Transverse colon (tissue), 4 donors: ENCODE measurements at regions not wholly inside any gene's neighbourhood (a gene's known extent, or its start where the extent isn't known, plus 50 kb on each side); places are given as distances from the start of the nearest gene placed in this dataset.

Experiments used
- DNase-seq: peaks from one replicate; pipeline ENCODE4 v3.0.0-alpha.2; 2019
- H3K27ac ChIP-seq, 4 donors: fragments of 200-600 bp; sonication (generic); 2 replicates each; pipeline ENCODE4 v1.5.1; 2016 to 2018; ENCODE audit warnings: inconsistent platforms in 4 of 4
- H3K27me3 ChIP-seq: fragments of 200-600 bp; sonication (generic); 2 replicates; pipeline ENCODE4 v1.5.1; 2017; ENCODE audit warnings: inconsistent platforms
- H3K36me3 ChIP-seq, 4 donors: fragments of 200-600 bp; sonication (generic); 2 replicates each; pipeline ENCODE4 v1.5.1; 2017 to 2019; ENCODE audit warnings: inconsistent platforms in 4 of 4
- H3K4me1 ChIP-seq, 4 donors: fragments of 200-600 bp; sonication (generic); 2 replicates each; pipeline ENCODE4 v1.5.1; 2017 to 2020; ENCODE audit warnings: inconsistent platforms in 4 of 4
- H3K4me3 ChIP-seq, 4 donors: fragments of 200-600 bp; sonication (generic); 1 replicate in 1 of 4; 2 replicates in 3 of 4; pipeline versions ENCODE4 v1.5.1 to v1.6.1; 2017 to 2019; ENCODE audit warnings: inconsistent platforms in 4 of 4
- H3K9me3 ChIP-seq, 2 donors: fragments of 200-600 bp; sonication (generic); 2 replicates each; pipeline ENCODE4 v1.5.1; 2017 to 2019; ENCODE audit warnings: inconsistent platforms in 2 of 2
- EP300 ChIP-seq: sonication (generic); formaldehyde crosslinking; IDR thresholded peaks from one replicate; pipeline ENCODE4 v1.6.1; 2017; ENCODE audit warnings: antibody characterized with exemption, low read depth
- POLR2A ChIP-seq: fragments of 450-650 bp; IDR thresholded peaks from one replicate; pipeline ENCODE4 v1.6.1; 2016; ENCODE audit warnings: antibody characterized with exemption, mild to moderate bottlenecking, moderate library complexity
- POLR2AphosphoS5 ChIP-seq, 3 donors: sonication (generic); formaldehyde crosslinking; IDR thresholded peaks; one replicate each; pipeline ENCODE4 v1.6.1; 2016; ENCODE audit warnings: antibody characterized with exemption in 3 of 3
- WGBS, 2 donors: methylation state at CpG; one replicate each; pipeline ENCODE4 v1.1.5; 2018; ENCODE audit warnings: low coverage in 1 of 2; 5-methylcytosine and 5-hydroxymethylcytosine counted together
- in situ Hi-C, 4 donors: fragments of 200-750 bp; cut with MboI; loops; one replicate each; pipeline versions ENCODE4 v1.15.0 to v1.15.1; 2017; ENCODE audit warnings: low sequenced_read_pairs in 3 of 4, low pct_ligation_motif_present in 1 of 4, low pct_unique_long_range_greater_than_20kb in 1 of 4
- intact Hi-C: fragments of 100-400 bp; cut with DNase I; formaldehyde crosslinking; loops from one replicate; pipeline ENCODE4 v1.15.1; 2023; ENCODE audit warnings: low total_unique reads
- TF ChIP-seq, protein P1 (sequence below), 5 experiments: fragments of 200-600 bp in 3 of 5; fragments of 450-650 bp in 2 of 5; sonication (generic) in 3 of 5; IDR thresholded peaks; 1 replicate in 2 of 5; 2 replicates in 3 of 5; pipeline ENCODE4 v1.5.1; 2016 to 2017; ENCODE audit warnings: antibody characterized with exemption in 5 of 5, inconsistent platforms in 3 of 5, mild to moderate bottlenecking in 2 of 5, moderate library complexity in 1 of 5

DNA sequence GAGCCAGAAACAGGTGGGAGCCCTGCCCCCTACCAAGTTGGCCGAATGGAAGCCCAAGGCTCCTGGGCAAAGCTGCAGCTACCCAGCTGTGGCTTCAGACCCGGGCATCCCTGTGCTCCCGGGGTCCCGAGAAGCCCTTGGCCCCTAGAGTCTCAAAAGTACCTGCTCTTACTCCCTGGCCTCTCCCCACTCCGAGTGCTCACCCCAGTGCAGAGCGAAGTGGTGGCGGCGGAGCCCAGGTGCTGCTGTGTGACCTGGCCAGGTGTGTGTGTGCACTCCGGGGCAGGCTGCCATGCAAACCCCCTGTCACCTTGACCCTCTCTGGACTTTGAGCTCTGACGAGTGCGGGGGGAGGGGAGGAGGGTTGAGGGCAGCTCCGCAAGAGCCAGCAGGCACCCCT, 493.8 kb upstream of the MANEA start:
- 85% methylated on average over 12 of the region's 12 CpGs; no CpG with 5 or more reads in 1 of the 2 donors for WGBS, 2 donors
- intact Hi-C loops: no loop called here
- no peak for DNase-seq

DNA sequence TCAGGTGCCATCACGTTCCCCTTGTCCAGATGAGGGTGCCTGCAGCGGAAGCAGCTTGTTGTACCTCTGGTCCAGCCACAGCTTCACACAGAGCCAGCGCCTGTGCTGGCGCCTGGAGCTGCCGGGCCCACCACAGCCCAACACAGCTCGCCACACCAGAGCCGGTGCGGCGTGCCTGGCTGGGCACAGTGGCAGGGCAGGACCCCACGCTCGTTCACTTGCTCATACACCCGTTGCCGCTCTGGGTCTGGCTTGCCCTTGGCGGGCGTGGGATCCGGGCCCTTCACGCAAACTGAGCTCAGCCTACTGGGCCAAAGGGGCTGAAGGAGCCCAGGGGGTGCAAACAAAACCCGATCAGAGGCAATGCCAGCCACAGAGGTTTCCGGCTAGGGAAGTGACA, 492.5 kb upstream of the MANEA start:
- no peak overlapping the region for H3K4me3 ChIP-seq
- TF ChIP-seq POLR2A (no peak), POLR2AphosphoS5 (IDR thresholded peaks at IDR 0.05) (no peak), EP300 (no peak)
- TF ChIP-seq, protein P1, sequence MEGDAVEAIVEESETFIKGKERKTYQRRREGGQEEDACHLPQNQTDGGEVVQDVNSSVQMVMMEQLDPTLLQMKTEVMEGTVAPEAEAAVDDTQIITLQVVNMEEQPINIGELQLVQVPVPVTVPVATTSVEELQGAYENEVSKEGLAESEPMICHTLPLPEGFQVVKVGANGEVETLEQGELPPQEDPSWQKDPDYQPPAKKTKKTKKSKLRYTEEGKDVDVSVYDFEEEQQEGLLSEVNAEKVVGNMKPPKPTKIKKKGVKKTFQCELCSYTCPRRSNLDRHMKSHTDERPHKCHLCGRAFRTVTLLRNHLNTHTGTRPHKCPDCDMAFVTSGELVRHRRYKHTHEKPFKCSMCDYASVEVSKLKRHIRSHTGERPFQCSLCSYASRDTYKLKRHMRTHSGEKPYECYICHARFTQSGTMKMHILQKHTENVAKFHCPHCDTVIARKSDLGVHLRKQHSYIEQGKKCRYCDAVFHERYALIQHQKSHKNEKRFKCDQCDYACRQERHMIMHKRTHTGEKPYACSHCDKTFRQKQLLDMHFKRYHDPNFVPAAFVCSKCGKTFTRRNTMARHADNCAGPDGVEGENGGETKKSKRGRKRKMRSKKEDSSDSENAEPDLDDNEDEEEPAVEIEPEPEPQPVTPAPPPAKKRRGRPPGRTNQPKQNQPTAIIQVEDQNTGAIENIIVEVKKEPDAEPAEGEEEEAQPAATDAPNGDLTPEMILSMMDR (IDR thresholded peaks at IDR 0.05): no peak
- in situ Hi-C loops: no loop called here
- H3K36me3 ChIP-seq: no peaks in the 10 kb centered on the region
- no peak overlapping the region for H3K27ac ChIP-seq
- no peaks in the 10 kb centered on the region for H3K9me3 ChIP-seq
- DNase-seq: no peak
- intact Hi-C loops: no loop called here
- no peaks in the 10 kb centered on the region for H3K27me3 ChIP-seq
- WGBS, 2 donors: 94% methylated on average over 17 of the region's 19 CpGs; no CpG with 5 or more reads in 1 of the 2 donors
- H3K4me1 ChIP-seq: no peaks in the 10 kb centered on the region

More for the DNA sequence above, 493.8 kb upstream of the MANEA start:
- TF ChIP-seq, protein P1 (IDR thresholded peaks at IDR 0.05): no peak
- no peak for TF ChIP-seq POLR2AphosphoS5 (IDR thresholded peaks at IDR 0.05)
- TF ChIP-seq EP300: no peak
- TF ChIP-seq POLR2A: no peak
- no peaks in the 10 kb centered on the region for H3K9me3 ChIP-seq
- in situ Hi-C loops: no loop called here
- no peak overlapping the region for H3K4me3 ChIP-seq
- no peaks in the 10 kb centered on the region for H3K36me3 ChIP-seq
- H3K4me1 ChIP-seq: no peaks in the 10 kb centered on the region
- H3K27ac ChIP-seq: no peak overlapping the region
- no peaks in the 10 kb centered on the region for H3K27me3 ChIP-seq

DNA sequence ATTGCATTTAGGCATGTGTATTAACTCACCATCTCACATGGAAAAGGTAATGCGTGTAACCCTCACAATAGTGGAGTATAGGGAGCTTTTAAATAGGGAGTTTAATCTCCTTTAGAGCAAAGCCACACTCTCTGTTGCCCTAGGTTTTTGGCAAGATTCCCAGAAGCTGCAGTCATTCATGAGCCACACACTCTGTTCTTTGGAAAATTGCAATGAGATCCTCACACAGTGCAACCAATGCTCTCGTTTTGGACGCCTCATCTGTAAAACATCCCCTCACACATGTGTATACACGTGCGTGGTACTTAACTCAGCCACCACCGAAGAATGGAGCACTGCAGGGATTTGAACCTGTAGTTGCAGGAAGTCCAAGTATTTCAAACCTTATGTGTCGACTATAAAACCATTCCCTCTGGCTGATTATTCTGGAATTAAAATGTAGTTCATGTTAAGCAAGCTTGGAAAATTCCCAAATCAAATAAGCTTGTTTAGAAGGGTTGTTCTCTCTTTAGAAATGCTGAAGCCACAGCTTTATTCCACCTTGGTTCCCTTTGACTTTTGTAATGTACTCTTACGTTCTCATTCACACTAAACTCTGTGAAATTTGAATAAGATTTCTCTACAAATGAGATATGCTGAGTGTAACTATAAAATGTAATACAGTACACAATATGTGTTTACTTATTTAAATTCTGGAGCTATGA, 489.8 kb upstream of the MANEA start:
- 18 to 28% methylated on average over 2 to 8 of the region's 8 CpGs for WGBS, 2 donors
- intact Hi-C loops (no loop called here), in situ Hi-C loops (no loop called here)
- H3K9me3 ChIP-seq: no peaks in the 10 kb centered on the region
- H3K4me1 ChIP-seq: no peaks in the 10 kb centered on the region
- no peaks in the 10 kb centered on the region for H3K27me3 ChIP-seq
- no peaks in the 10 kb centered on the region for H3K36me3 ChIP-seq
- no peak overlapping the region for H3K27ac ChIP-seq
- no peak for DNase-seq
- no peak for TF ChIP-seq POLR2A
- TF ChIP-seq EP300: no peak
- TF ChIP-seq POLR2AphosphoS5 (IDR thresholded peaks at IDR 0.05): no peak
- TF ChIP-seq, protein P1 (IDR thresholded peaks at IDR 0.05): no peak
- no peak overlapping the region for H3K4me3 ChIP-seq

DNA sequence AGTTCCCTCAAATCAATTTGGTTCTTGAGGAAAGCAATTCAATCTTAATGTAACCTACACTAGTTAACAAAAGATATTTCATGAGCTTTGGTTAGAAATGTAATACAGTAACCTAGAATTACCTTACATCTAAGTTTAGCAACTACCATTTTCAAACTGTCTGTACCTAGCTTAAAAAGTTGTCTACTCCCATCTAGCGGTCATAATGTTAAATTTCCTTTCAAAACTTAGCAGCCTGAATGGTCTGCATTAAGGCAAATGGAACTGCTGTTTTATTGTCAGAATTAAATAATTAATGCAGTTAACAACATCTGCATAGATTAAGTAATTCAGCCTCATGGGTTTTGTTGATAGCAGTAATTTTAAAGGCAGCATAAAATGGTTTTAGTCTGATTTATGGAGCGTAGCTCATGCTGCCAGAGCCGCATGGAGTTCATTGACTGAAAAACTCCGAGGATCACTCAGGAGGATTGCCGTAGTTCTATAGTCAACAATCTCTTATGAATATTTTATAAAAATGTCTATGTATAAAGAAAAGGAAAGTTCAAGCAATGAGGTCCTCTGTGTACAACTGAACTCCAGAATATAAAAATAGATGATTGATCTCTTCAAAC, 485.4 kb upstream of the MANEA start:
- intact Hi-C loops: no loop called here

More for the DNA sequence above, 485.4 kb upstream of the MANEA start:
- TF ChIP-seq, protein P1 (IDR thresholded peaks at IDR 0.05): peak; percentile 30 to 46 (median 37)
- no peak for TF ChIP-seq EP300
- in situ Hi-C loops: no loop called here
- Histone ChIP-seq H3K27me3 (no peaks in the 10 kb centered on the region), H3K4me1 (no peaks in the 10 kb centered on the region), H3K36me3 (no peaks in the 10 kb centered on the region), H3K4me3 (no peak overlapping the region), H3K9me3 (no peaks in the 10 kb centered on the region), H3K27ac (no peak overlapping the region)
- no peak for DNase-seq
- 54% methylated on average over 5 of the region's 5 CpGs for WGBS, 2 donors
